CD14-positive monocyte (primary cell): ENCODE measurements at regions not wholly inside any gene's neighbourhood (a gene's known extent, or its start where the extent isn't known, plus 50 kb on each side); places are given as distances from the start of the nearest gene placed in this dataset.
A peak's percentile ranks its signal among the peaks of the same experiment; 100 is the strongest.

Source experiments
- DNase-seq, 3 donors: peaks; one replicate each; pipeline ENCODE4 v3.0.0-alpha.2; 2011 to 2022
- H2AFZ ChIP-seq: 2 replicates; pipeline ENCODE4 v1.6.0; 2012; ENCODE audit warnings: mild to moderate bottlenecking, low read depth, low read length, inconsistent platforms; ENCODE audit not compliant: insufficient read depth, poor library complexity, severe bottlenecking
- H3K27ac ChIP-seq, 2 donors: 1 replicate in 1 of 2; 2 replicates in 1 of 2; pipeline ENCODE4 v1.5.1; 2012 to 2013; ENCODE audit warnings: low read length in 2 of 2, control low read depth in 1 of 2, inconsistent platforms in 1 of 2, low read depth in 1 of 2, mild to moderate bottlenecking in 1 of 2
- H3K27me3 ChIP-seq, 2 donors: one replicate each; pipeline versions ENCODE4 v1.6.0 to v1.6.1; 2011 to 2013; ENCODE audit warnings: low read length in 2 of 2; ENCODE audit not compliant: control insufficient read depth in 2 of 2, insufficient read depth in 2 of 2
- H3K36me3 ChIP-seq, 2 donors: replicated peaks in 1 of 2; 1 replicate in 1 of 2; 2 replicates in 1 of 2; pipeline versions ENCODE4 v1.5.1 to v1.6.1; 2012 to 2013; ENCODE audit warnings: low read length in 2 of 2, control low read depth in 1 of 2, inconsistent platforms in 1 of 2, mild to moderate bottlenecking in 1 of 2; ENCODE audit not compliant: insufficient read depth in 2 of 2, control insufficient read depth in 1 of 2
- H3K4me1 ChIP-seq, 2 donors: 1 replicate in 1 of 2; 2 replicates in 1 of 2; pipeline versions ENCODE4 v1.5.1 to v1.6.1; 2012 to 2013; ENCODE audit warnings: low read length in 2 of 2, control low read depth in 1 of 2, inconsistent platforms in 1 of 2, mild to moderate bottlenecking in 1 of 2, moderate library complexity in 1 of 2; ENCODE audit not compliant: insufficient read depth in 2 of 2, control insufficient read depth in 1 of 2
- H3K4me2 ChIP-seq: replicated peaks from 2 replicates; pipeline ENCODE3; 2012; ENCODE audit warnings: low read length, moderate library complexity, mild to moderate bottlenecking; ENCODE audit not compliant: poor library complexity, severe bottlenecking; ENCODE audit errors: extremely low read depth
- H3K4me3 ChIP-seq, 3 experiments: fragments of 200-600 bp in 1 of 3; sonication (generic) in 1 of 3; replicated peaks in 1 of 3; 1 replicate in 2 of 3; 2 replicates in 1 of 3; pipeline ENCODE4 v1.5.1; 2011 to 2013; ENCODE audit warnings: low read length in 3 of 3, mild to moderate bottlenecking in 3 of 3, control low read depth in 2 of 3, low read depth in 2 of 3, inconsistent platforms in 1 of 3, moderate library complexity in 1 of 3
- H3K79me2 ChIP-seq: 2 replicates; pipeline ENCODE4 v1.6.0; 2012; ENCODE audit warnings: mild to moderate bottlenecking, control low read depth, inconsistent platforms, low read length, moderate library complexity; ENCODE audit not compliant: insufficient read depth
- H3K9ac ChIP-seq: 2 replicates; pipeline ENCODE4 v1.6.0; 2017; ENCODE audit warnings: low read length, mild to moderate bottlenecking; ENCODE audit not compliant: insufficient read depth, poor library complexity, severe bottlenecking
- H3K9me3 ChIP-seq, 2 donors: replicated peaks in 1 of 2; 1 replicate in 1 of 2; 2 replicates in 1 of 2; pipeline versions ENCODE4 v1.5.1 to v1.6.1; 2012 to 2013; ENCODE audit warnings: low read length in 2 of 2, control low read depth in 1 of 2; ENCODE audit not compliant: control insufficient read depth in 1 of 2, insufficient read depth in 1 of 2
- H4K20me1 ChIP-seq: 2 replicates; pipeline ENCODE4 v1.6.0; 2012; ENCODE audit warnings: mild to moderate bottlenecking, low read length, control low read depth, moderate library complexity; ENCODE audit not compliant: insufficient read depth
- H3K27ac Mint-ChIP-seq, 7 donors: one replicate each; pipeline ENCODE4 v1.8.0; 2020; ENCODE audit warnings: mild to moderate bottlenecking in 7 of 7, mixed read lengths in 7 of 7, moderate library complexity in 6 of 7, inconsistent platforms in 2 of 7
- H3K27me3 Mint-ChIP-seq, 3 donors: one replicate each; pipeline ENCODE4 v1.8.0; 2021 to 2022; ENCODE audit warnings: low read depth in 3 of 3, mild to moderate bottlenecking in 3 of 3, mixed read lengths in 3 of 3, moderate library complexity in 3 of 3, inconsistent platforms in 1 of 3
- H3K36me3 Mint-ChIP-seq, 2 donors: one replicate each; pipeline ENCODE4 v1.8.0; 2020; ENCODE audit warnings: mixed read lengths in 2 of 2, inconsistent platforms in 1 of 2, mild to moderate bottlenecking in 1 of 2
- H3K4me1 Mint-ChIP-seq: one replicate; pipeline ENCODE4 v1.8.0; 2020; ENCODE audit warnings: mild to moderate bottlenecking, mixed read lengths
- H3K4me3 Mint-ChIP-seq, 2 donors: one replicate each; pipeline ENCODE4 v1.8.0; 2020; ENCODE audit warnings: mild to moderate bottlenecking in 2 of 2, mixed read lengths in 2 of 2, moderate library complexity in 1 of 2
- H3K9me3 Mint-ChIP-seq, 7 donors: one replicate each; pipeline ENCODE4 v1.8.0; 2020 to 2022; ENCODE audit warnings: mixed read lengths in 7 of 7, mild to moderate bottlenecking in 6 of 7, moderate library complexity in 6 of 7, inconsistent platforms in 2 of 7
- whole genome bisulfite sequencing: methylation state at CpG from one replicate; pipeline ENCODE4 v1.1.5; 2013; ENCODE audit warnings: missing lambda C conversion rate; ENCODE audit not compliant: insufficient coverage; 5-methylcytosine and 5-hydroxymethylcytosine counted together
- intact Hi-C, 2 donors: fragments of 100-400 bp; cut with micrococcal nuclease; formaldehyde crosslinking; loops; one replicate each; pipeline versions ENCODE4 v1.15.0 to v1.15.1; 2023
- TF ChIP-seq, protein P1 (sequence below): fragments of 200-600 bp; IDR thresholded peaks from one replicate; pipeline ENCODE4 v1.8.0; 2022; ENCODE audit warnings: antibody characterized with exemption, mild to moderate bottlenecking

DNA sequence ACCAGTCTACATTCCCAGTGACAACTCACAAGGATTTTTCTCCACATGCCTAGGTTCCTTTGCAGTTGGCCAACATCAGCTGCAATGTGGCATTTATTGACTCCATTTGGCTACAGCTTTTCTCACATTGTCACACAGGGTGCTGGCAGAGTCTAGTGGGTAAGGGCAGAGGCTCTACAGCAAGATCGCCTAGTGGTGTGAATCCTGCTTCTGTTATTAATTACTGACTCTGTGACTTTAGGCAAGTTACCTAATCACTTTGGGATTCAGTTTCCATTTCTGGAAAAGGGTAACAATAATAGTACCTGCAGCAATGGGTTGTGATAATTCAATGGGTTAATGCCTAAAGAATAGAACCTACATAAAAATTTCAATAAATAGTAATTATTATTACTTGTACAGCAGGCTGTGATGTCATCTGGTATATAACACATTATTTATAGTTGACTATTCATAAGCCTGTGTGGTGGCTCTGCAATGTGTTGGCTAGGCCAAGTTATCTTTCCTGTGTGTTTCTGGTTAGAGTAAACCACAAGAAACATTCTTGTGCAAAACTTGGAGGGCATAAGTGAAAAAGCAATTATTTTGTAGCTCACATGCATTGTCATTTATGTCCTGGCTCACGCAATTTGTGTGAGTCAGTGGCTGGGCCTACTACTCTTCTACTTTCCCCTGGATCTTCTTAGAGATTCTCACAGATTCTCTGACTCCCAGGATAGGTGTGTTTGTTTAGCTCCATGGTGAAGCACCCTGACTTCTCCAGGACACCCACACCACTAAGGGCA, 59.5 kb downstream of the PTGS2 start:
- DNase-seq: peak; percentile 80 to 92 (median 92)
- no peak overlapping the region for H3K4me3 Mint-ChIP-seq
- WGBS: no CpG with 5 or more reads among the region's 2 CpGs

DNA sequence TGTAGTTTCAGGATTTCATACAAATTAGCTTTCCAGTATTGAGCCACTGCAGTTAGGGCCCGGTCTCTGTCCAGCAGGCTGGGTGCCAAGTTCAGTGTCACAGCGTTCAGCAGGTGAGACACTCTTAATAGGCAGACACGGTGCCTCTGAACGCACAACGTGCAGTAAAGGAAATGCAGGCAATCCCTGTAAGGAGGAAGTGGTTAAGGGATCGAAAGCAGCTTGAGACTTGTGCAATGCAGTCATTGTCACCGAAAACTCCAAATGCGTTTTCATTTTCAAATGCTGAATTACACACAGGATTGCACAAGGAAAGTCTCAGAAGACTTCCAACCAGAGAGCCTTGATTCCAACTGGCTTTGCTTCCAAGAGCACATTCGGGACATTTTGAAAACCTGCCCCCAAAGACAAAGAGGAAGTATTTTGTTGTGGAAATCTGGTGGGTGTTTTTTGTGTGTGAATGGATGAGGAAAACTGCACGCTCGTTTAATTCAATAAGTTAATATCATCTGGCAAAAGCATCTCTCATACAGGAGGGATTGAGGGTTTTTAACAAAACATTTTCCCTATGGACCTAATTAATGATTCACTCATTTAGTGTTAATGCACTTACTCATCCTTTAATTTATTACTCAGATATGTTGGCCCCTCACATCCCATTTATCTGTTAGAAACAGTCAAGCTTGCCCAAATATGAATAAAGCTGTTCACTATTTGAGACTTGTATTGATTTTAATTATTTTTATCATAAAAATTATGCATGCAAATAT, 61.6 kb downstream of the PTGS2 start:
- Histone ChIP-seq H3K79me2 (no peaks in the 10 kb centered on the region), H3K4me2 (peak overlapping the region; percentile 79), H2AFZ (peak overlapping the region; percentile 41), H3K27me3 (no peaks in the 10 kb centered on the region), H4K20me1 (no peaks in the 10 kb centered on the region), H3K27ac (peak overlapping the region; percentile 91 to 94), H3K4me3 (peak overlapping the region; percentile 32 to 65 (median 61)), H3K9me3 (no peaks in the 10 kb centered on the region), H3K4me1 (peaks cover 54 to 66% of the 10 kb centered on the region in 2 donors), H3K9ac (peak overlapping the region; percentile 47), H3K36me3 (no peaks in the 10 kb centered on the region)
- Mint-ChIP-seq H3K4me1 (peaks cover 50% of the 10 kb centered on the region), H3K27ac (peak overlapping the region; percentile 93 to 99 (median 98)), H3K4me3 (peak overlapping the region; percentile 65 to 90), H3K9me3 (peaks cover 0 to 4% (median 2%) of the 10 kb centered on the region in 7 donors), H3K36me3 (peaks cover 0 to 3% of the 10 kb centered on the region in 2 donors), H3K27me3 (peaks cover 0 to 2% (median 0%) of the 10 kb centered on the region in 3 donors)
- intact Hi-C loops: loop anchor here (5.0 to 10.0 kb wide), 2 partner anchors 39 to 66 kb away; partner anchors contain the start of gene PTGS2 (in 2 of the 2)
- peak; percentile 92 to 99 (median 99) for DNase-seq
- WGBS: 0% methylated on average over 2 of the region's 11 CpGs
- TF ChIP-seq, protein P1, sequence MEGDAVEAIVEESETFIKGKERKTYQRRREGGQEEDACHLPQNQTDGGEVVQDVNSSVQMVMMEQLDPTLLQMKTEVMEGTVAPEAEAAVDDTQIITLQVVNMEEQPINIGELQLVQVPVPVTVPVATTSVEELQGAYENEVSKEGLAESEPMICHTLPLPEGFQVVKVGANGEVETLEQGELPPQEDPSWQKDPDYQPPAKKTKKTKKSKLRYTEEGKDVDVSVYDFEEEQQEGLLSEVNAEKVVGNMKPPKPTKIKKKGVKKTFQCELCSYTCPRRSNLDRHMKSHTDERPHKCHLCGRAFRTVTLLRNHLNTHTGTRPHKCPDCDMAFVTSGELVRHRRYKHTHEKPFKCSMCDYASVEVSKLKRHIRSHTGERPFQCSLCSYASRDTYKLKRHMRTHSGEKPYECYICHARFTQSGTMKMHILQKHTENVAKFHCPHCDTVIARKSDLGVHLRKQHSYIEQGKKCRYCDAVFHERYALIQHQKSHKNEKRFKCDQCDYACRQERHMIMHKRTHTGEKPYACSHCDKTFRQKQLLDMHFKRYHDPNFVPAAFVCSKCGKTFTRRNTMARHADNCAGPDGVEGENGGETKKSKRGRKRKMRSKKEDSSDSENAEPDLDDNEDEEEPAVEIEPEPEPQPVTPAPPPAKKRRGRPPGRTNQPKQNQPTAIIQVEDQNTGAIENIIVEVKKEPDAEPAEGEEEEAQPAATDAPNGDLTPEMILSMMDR: no peak

More for the DNA sequence above, 59.5 kb downstream of the PTGS2 start:
- TF ChIP-seq, protein P1: no peak
- H3K79me2 ChIP-seq: no peaks in the 10 kb centered on the region
- H3K27ac ChIP-seq: peak overlapping the region; percentile 61 to 87
- peak overlapping the region; percentile 86 to 97 (median 93) for H3K27ac Mint-ChIP-seq
- H2AFZ ChIP-seq: no peak overlapping the region
- H3K9me3 Mint-ChIP-seq: peaks cover 0 to 2% (median 0%) of the 10 kb centered on the region in 7 donors
- peaks cover 51 to 56% of the 10 kb centered on the region in 2 donors for H3K4me1 ChIP-seq
- H4K20me1 ChIP-seq: no peaks in the 10 kb centered on the region
- no peaks in the 10 kb centered on the region for H3K27me3 ChIP-seq
- no peaks in the 10 kb centered on the region for H3K9me3 ChIP-seq
- H3K36me3 ChIP-seq: no peaks in the 10 kb centered on the region
- peaks cover 44% of the 10 kb centered on the region for H3K4me1 Mint-ChIP-seq
- no peak overlapping the region for H3K9ac ChIP-seq
- peaks cover 0 to 3% of the 10 kb centered on the region in 2 donors for H3K36me3 Mint-ChIP-seq
- intact Hi-C loops: loop anchor here in 1 of 2 donors (5.0 kb wide), 1 partner anchor 37 kb away; no protein-coding TSS in a partner anchor
- H3K4me2 ChIP-seq: no peak overlapping the region
- H3K27me3 Mint-ChIP-seq: no peaks in the 10 kb centered on the region
- H3K4me3 ChIP-seq: no peak overlapping the region
